HUES64 (cell line): ENCODE measurements at regions not wholly inside any gene's neighbourhood (a gene's known extent, or its start where the extent isn't known, plus 50 kb on each side); places are given as distances from the start of the nearest gene placed in this dataset.

Experiments
- H3K27ac ChIP-seq: 2 replicates; pipeline ENCODE4 v1.7.0; 2013; ENCODE audit warnings: low read depth, low read length, inconsistent platforms
- H3K27me3 ChIP-seq: 2 replicates; pipeline ENCODE4 v1.6.1; 2013; ENCODE audit warnings: mild to moderate bottlenecking, low read length; ENCODE audit not compliant: insufficient read depth
- H3K36me3 ChIP-seq: 2 replicates; pipeline ENCODE4 v1.6.1; 2013; ENCODE audit warnings: mild to moderate bottlenecking, low read length; ENCODE audit not compliant: insufficient read depth
- H3K4me1 ChIP-seq: 2 replicates; pipeline ENCODE4 v1.6.1; 2013; ENCODE audit warnings: mild to moderate bottlenecking, low read length, moderate library complexity; ENCODE audit not compliant: insufficient read depth
- H3K4me3 ChIP-seq: 2 replicates; pipeline ENCODE4 v1.5.1; 2013; ENCODE audit warnings: mild to moderate bottlenecking, low read length, moderate library complexity
- H3K9ac ChIP-seq: 2 replicates; pipeline ENCODE4 v1.6.1; 2013; ENCODE audit warnings: mild to moderate bottlenecking, low read depth, low read length
- H3K9me3 ChIP-seq: 2 replicates; pipeline ENCODE4 v1.6.1; 2013; ENCODE audit warnings: low read depth, low read length; ENCODE audit not compliant: insufficient read depth
- WGBS: fragments of 150-250, 120-280 bp; methylation state at CpG from one replicate; pipeline ENCODE4 v1.1.7; 2013; ENCODE audit warnings: missing lambda C conversion rate; 5-methylcytosine and 5-hydroxymethylcytosine counted together

- no peaks in the 10 kb centered on the region for H3K27me3 ChIP-seq
- peak overlapping the region; percentile 61 for H3K27ac ChIP-seq
- H3K9me3 ChIP-seq = no peaks in the 10 kb centered on the region
- WGBS = 47% methylated on average over 11 of the region's 11 CpGs
- H3K36me3 ChIP-seq = no peaks in the 10 kb centered on the region
- H3K4me1 ChIP-seq = peaks cover 51% of the 10 kb centered on the region
- no peak overlapping the region; the same call in 1 of the 2 replicates for H3K4me3 ChIP-seq
- peak overlapping the region; percentile 56; the same call in 1 of the 2 replicates for H3K9ac ChIP-seq
Measured at GRCh38 chr3:159852821-159853505, 135.7 kb upstream of the IL12A start.

- Histone ChIP-seq H3K27ac (0 out of 2 replicates have a peak overlapping the region, but pooled peaks have one; percentile 4), H3K4me3 (no peak overlapping the region; the same call in 1 of the 2 replicates), H3K27me3 (no peaks in the 10 kb centered on the region), H3K9ac (no peak overlapping the region; the same call in 1 of the 2 replicates), H3K9me3 (no peaks in the 10 kb centered on the region), H3K4me1 (peaks cover 51% of the 10 kb centered on the region), H3K36me3 (no peaks in the 10 kb centered on the region)
Measured at GRCh38 chr3:159853506-159853864, 135.2 kb upstream of the IL12A start.

- WGBS = 90% methylated on average over 8 of the region's 8 CpGs
- H3K9ac ChIP-seq = peak overlapping the region; percentile 23; the same call in 1 of the 2 replicates
- H3K9me3 ChIP-seq = no peaks in the 10 kb centered on the region
- peak overlapping the region; percentile 8; the same call in 1 of the 2 replicates for H3K27ac ChIP-seq
- no peak overlapping the region for H3K4me3 ChIP-seq
- no peaks in the 10 kb centered on the region for H3K27me3 ChIP-seq
- H3K4me1 ChIP-seq = peaks cover 53% of the 10 kb centered on the region
- H3K36me3 ChIP-seq = no peaks in the 10 kb centered on the region
Measured at GRCh38 chr3:159854500-159855124, 134.0 kb upstream of the IL12A start.

- no peaks in the 10 kb centered on the region for H3K9me3 ChIP-seq
- no peak overlapping the region for H3K9ac ChIP-seq
- H3K4me1 ChIP-seq = peaks cover 65% of the 10 kb centered on the region
- H3K36me3 ChIP-seq = no peaks in the 10 kb centered on the region
- 78% methylated on average over 5 of the region's 5 CpGs for WGBS
- H3K27ac ChIP-seq = no peak overlapping the region
- no peak overlapping the region for H3K4me3 ChIP-seq
- no peaks in the 10 kb centered on the region for H3K27me3 ChIP-seq
Measured at GRCh38 chr3:159855599-159856346, 132.9 kb upstream of the IL12A start.

GRCh38 chr3:159856590-159857104, 132.0 kb upstream of the IL12A start:
- Histone ChIP-seq H3K9me3 (no peaks in the 10 kb centered on the region), H3K27ac (no peak overlapping the region), H3K4me1 (peaks cover 66% of the 10 kb centered on the region), H3K36me3 (no peaks in the 10 kb centered on the region), H3K27me3 (no peaks in the 10 kb centered on the region), H3K4me3 (no peak overlapping the region), H3K9ac (no peak overlapping the region)
- 87% methylated on average over 13 of the region's 13 CpGs for WGBS

- H3K4me1 ChIP-seq = peaks cover 58% of the 10 kb centered on the region
- no peaks in the 10 kb centered on the region for H3K9me3 ChIP-seq
- no peak overlapping the region for H3K27ac ChIP-seq
- no peaks in the 10 kb centered on the region for H3K36me3 ChIP-seq
- 89% methylated on average over 2 of the region's 2 CpGs for WGBS
- H3K9ac ChIP-seq = no peak overlapping the region
- H3K27me3 ChIP-seq = no peaks in the 10 kb centered on the region
- no peak overlapping the region for H3K4me3 ChIP-seq
Measured at GRCh38 chr3:159857840-159858239, 130.8 kb upstream of the IL12A start.

- 95% methylated on average over 5 of the region's 5 CpGs for WGBS
- no peak overlapping the region for H3K9ac ChIP-seq
- H3K9me3 ChIP-seq = no peaks in the 10 kb centered on the region
- H3K36me3 ChIP-seq = no peaks in the 10 kb centered on the region
- H3K27ac ChIP-seq = no peak overlapping the region
- H3K4me1 ChIP-seq = peaks cover 50% of the 10 kb centered on the region
- H3K27me3 ChIP-seq = no peaks in the 10 kb centered on the region
- no peak overlapping the region for H3K4me3 ChIP-seq
Measured at GRCh38 chr3:159858650-159859049, 130.0 kb upstream of the IL12A start.

GRCh38 chr3:159859424-159859823, 129.2 kb upstream of the IL12A start:
- Histone ChIP-seq H3K4me1 (peaks cover 46% of the 10 kb centered on the region), H3K27ac (no peak overlapping the region), H3K9ac (no peak overlapping the region), H3K36me3 (no peaks in the 10 kb centered on the region), H3K4me3 (no peak overlapping the region), H3K27me3 (no peaks in the 10 kb centered on the region), H3K9me3 (no peaks in the 10 kb centered on the region)
- 98% methylated on average over 3 of the region's 3 CpGs for WGBS

- H3K27me3 ChIP-seq = no peaks in the 10 kb centered on the region
- 89% methylated on average over 3 of the region's 3 CpGs for WGBS
- peaks cover 44% of the 10 kb centered on the region for H3K4me1 ChIP-seq
- H3K4me3 ChIP-seq = no peak overlapping the region
- H3K9me3 ChIP-seq = no peaks in the 10 kb centered on the region
- no peak overlapping the region for H3K9ac ChIP-seq
- no peaks in the 10 kb centered on the region for H3K36me3 ChIP-seq
- no peak overlapping the region for H3K27ac ChIP-seq
Measured at GRCh38 chr3:159859836-159860235, 128.8 kb upstream of the IL12A start.

- peaks cover 39% of the 10 kb centered on the region for H3K4me1 ChIP-seq
Measured at GRCh38 chr3:159860269-159861116, 128.1 kb upstream of the IL12A start.

More at GRCh38 chr3:159860269-159861116, 128.1 kb upstream of the IL12A start:
- Histone ChIP-seq H3K9ac (no peak overlapping the region), H3K27ac (no peak overlapping the region; the same call in 1 of the 2 replicates), H3K27me3 (no peaks in the 10 kb centered on the region), H3K9me3 (no peaks in the 10 kb centered on the region), H3K4me3 (no peak overlapping the region), H3K36me3 (no peaks in the 10 kb centered on the region)
- 83% methylated on average over 4 of the region's 4 CpGs for WGBS
